IPS-15b (cell line): ENCODE measurements at regions not wholly inside any gene's neighbourhood (a gene's known extent, or its start where the extent isn't known, plus 50 kb on each side); places are given as distances from the start of the nearest gene placed in this dataset.

Source experiments
- H3K27me3 ChIP-seq: one replicate; pipeline ENCODE4 v1.6.1; 2013; ENCODE audit warnings: low read length; ENCODE audit not compliant: control insufficient read depth, insufficient read depth
- H3K36me3 ChIP-seq: one replicate; pipeline ENCODE4 v1.6.1; 2013; ENCODE audit warnings: low read length; ENCODE audit not compliant: control insufficient read depth, insufficient read depth
- H3K4me1 ChIP-seq: one replicate; pipeline ENCODE4 v1.6.1; 2013; ENCODE audit warnings: mild to moderate bottlenecking, low read length; ENCODE audit not compliant: control insufficient read depth, insufficient read depth
- H3K4me3 ChIP-seq: one replicate; pipeline ENCODE4 v1.5.1; 2013; ENCODE audit warnings: low read depth, low read length
- H3K9ac ChIP-seq: one replicate; pipeline ENCODE4 v1.6.1; 2013; ENCODE audit warnings: low read depth, mild to moderate bottlenecking, low read length
- H3K9me3 ChIP-seq: one replicate; pipeline ENCODE4 v1.6.1; 2013; ENCODE audit warnings: mild to moderate bottlenecking, low read length; ENCODE audit not compliant: control insufficient read depth, insufficient read depth

DNA sequence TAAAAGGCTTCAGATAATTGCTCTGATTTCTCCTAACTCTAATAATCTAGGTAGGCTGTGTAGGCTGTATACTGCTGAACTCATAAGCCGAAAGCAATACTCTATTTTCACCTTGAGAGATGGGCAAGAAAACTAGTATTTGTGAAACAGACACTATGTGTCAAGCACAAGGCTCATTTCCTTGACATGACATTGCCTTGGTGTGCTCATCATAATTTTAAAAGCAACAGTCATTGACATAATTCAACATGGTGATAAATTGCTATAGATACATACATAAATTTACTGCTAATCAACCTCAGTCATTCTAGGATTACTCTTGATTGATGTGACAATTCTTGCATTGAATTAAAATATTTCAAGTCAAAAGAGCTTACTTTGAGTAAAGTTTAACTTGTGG is 304.7 kb downstream of the CNTN3 start:
- Histone ChIP-seq H3K36me3 (no peaks in the 10 kb centered on the region), H3K27me3 (no peaks in the 10 kb centered on the region), H3K4me1 (no peaks in the 10 kb centered on the region), H3K4me3 (no peak overlapping the region), H3K9ac (no peak overlapping the region), H3K9me3 (no peaks in the 10 kb centered on the region)

DNA sequence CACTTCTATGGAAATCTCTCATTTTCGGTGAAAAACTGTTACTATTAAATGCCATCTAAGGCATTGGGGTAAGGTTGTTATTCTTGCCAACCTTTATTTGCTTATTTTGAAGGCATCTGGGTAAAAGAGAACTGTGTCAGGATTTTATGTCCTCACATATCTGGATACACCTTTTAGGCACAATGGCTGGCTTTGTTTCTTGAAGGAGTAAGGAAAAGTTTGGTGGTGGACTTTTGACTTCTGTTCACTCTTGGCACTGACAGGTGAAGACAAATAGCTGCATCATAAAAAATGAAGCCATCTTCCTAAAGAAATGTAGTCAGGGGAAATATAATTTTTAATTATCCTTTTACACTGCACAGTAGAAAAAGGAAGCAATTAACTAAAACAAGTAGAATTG is 310.0 kb downstream of the CNTN3 start:
- no peaks in the 10 kb centered on the region for H3K4me1 ChIP-seq
- H3K27me3 ChIP-seq: no peaks in the 10 kb centered on the region
- H3K9me3 ChIP-seq: no peaks in the 10 kb centered on the region

DNA sequence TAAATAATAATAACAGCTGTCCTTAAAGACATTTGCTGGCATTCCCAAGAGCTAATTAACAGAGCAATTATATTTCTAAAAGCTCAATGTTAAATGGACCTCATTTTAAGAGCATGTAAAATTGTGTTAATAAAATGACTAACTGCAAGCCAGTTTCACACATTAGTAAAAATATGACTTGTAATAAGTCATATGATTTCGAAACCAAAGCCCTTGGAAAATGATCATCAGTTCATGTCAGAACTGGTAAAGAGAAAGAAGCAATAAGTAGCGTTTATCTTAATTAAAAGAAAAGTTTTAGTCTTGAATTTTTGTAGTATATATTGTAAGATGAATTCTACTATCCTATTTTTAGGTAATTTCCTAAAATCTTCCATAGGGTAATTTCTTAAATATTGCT is 310.7 kb downstream of the CNTN3 start:
- Histone ChIP-seq H3K4me3 (no peak overlapping the region), H3K9ac (no peak overlapping the region), H3K9me3 (no peaks in the 10 kb centered on the region), H3K27me3 (no peaks in the 10 kb centered on the region), H3K36me3 (no peaks in the 10 kb centered on the region), H3K4me1 (no peaks in the 10 kb centered on the region)

More for the DNA sequence above, 310.0 kb downstream of the CNTN3 start:
- Histone ChIP-seq H3K4me3 (no peak overlapping the region), H3K36me3 (no peaks in the 10 kb centered on the region), H3K9ac (no peak overlapping the region)

DNA sequence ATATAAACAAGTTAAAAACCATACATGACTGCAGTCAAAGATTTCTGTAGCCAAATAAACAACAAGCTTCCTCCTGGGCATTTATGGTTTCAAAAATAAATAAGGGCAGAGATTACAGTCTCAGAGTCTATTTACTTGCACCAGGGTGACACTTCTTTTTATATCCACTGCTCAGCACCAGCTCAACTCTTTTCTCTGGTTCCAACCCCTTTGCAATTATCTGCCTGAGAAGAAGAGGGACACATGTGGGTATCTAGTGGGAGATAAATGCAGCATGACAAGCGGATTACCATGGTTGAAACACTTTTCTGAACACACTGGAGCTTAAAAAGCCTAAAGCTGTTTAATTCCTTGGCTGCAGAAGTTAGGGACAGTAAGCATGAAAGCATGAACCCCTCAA is 311.5 kb downstream of the CNTN3 start:
- H3K4me1 ChIP-seq: no peaks in the 10 kb centered on the region
- no peaks in the 10 kb centered on the region for H3K9me3 ChIP-seq
- H3K4me3 ChIP-seq: no peak overlapping the region
- no peaks in the 10 kb centered on the region for H3K27me3 ChIP-seq
- no peaks in the 10 kb centered on the region for H3K36me3 ChIP-seq
- H3K9ac ChIP-seq: no peak overlapping the region

DNA sequence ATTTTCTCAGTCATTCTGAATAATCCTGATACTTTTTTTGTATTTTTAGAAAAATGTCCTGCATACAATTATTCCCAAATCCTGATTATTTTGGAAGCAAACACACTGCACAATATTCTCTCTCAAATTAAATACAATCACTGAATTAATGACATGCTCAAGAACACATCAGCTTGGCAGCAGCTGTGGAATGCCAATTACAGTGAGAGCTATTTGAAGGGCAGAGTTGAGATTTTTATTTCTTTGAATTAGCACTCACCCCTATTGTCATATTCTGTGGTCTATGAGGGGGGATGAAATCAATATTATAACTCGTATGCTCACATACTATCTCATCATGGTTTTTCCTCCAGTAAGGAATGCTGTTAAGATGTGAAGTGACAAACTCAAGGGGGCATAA is 312.2 kb downstream of the CNTN3 start:
- Histone ChIP-seq H3K36me3 (no peaks in the 10 kb centered on the region), H3K9ac (no peak overlapping the region), H3K4me3 (no peak overlapping the region), H3K4me1 (no peaks in the 10 kb centered on the region), H3K27me3 (no peaks in the 10 kb centered on the region), H3K9me3 (no peaks in the 10 kb centered on the region)

DNA sequence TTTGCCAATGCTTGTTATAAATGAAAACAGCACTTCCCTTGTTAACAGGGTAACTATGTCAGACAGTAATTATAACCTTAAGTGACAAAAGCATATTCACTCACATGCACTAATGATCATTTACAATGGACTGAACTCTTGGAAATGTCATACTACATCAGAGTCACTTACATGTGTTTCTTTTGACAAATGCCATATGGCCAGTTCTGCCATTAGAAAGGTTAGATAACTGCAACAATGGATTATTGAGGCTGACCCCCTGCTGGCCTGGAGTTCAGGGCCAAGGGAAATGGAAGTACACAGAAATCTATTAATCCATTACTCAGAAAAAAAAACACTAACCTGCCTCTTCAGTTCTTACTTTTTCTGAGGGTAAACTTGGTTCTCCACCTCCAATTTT is 313.4 kb downstream of the CNTN3 start:
- Histone ChIP-seq H3K9me3 (no peaks in the 10 kb centered on the region), H3K4me1 (no peaks in the 10 kb centered on the region), H3K4me3 (no peak overlapping the region), H3K36me3 (no peaks in the 10 kb centered on the region), H3K27me3 (no peaks in the 10 kb centered on the region), H3K9ac (no peak overlapping the region)

- Histone ChIP-seq H3K4me1 (no peaks in the 10 kb centered on the region), H3K36me3 (no peaks in the 10 kb centered on the region), H3K9ac (no peak overlapping the region), H3K27me3 (no peaks in the 10 kb centered on the region), H3K9me3 (no peaks in the 10 kb centered on the region), H3K4me3 (no peak overlapping the region)
Observed at GRCh38 chr3:74295479-74295878, 319.0 kb downstream of the CNTN3 start.

GRCh38 chr3:74288761-74289160 is 325.7 kb downstream of the CNTN3 start:
- Histone ChIP-seq H3K9me3 (no peaks in the 10 kb centered on the region), H3K27me3 (no peaks in the 10 kb centered on the region), H3K4me1 (no peaks in the 10 kb centered on the region), H3K4me3 (no peak overlapping the region), H3K36me3 (no peaks in the 10 kb centered on the region), H3K9ac (no peak overlapping the region)

- H3K9me3 ChIP-seq: no peaks in the 10 kb centered on the region
- no peak overlapping the region for H3K9ac ChIP-seq
- no peaks in the 10 kb centered on the region for H3K27me3 ChIP-seq
- no peak overlapping the region for H3K4me3 ChIP-seq
- H3K4me1 ChIP-seq: no peaks in the 10 kb centered on the region
- H3K36me3 ChIP-seq: no peaks in the 10 kb centered on the region
Observed at GRCh38 chr3:74287557-74287956, 326.9 kb downstream of the CNTN3 start.

- H3K4me3 ChIP-seq: no peak overlapping the region
- no peaks in the 10 kb centered on the region for H3K4me1 ChIP-seq
- no peaks in the 10 kb centered on the region for H3K27me3 ChIP-seq
- no peaks in the 10 kb centered on the region for H3K36me3 ChIP-seq
- H3K9me3 ChIP-seq: no peaks in the 10 kb centered on the region
- no peak overlapping the region for H3K9ac ChIP-seq
Observed at GRCh38 chr3:74282202-74282601, 332.3 kb downstream of the CNTN3 start.

DNA sequence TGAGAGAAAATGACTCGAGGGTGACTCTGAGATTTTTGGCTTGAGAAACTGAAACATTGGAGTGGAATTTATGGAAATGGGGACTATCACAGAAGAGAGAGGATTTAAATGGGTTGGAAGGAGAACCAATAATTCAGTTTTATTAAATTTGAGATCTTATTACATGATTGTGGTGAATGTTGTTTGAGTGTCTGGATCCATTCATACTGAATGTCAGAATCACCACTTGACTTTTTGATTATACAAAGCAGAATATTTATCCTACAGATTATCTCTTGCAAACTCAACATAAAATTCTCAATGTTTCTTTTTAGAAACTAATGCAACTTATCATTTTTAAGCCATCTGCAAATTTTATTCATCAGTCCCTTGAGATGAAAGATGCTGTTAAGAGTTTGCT is 332.8 kb downstream of the CNTN3 start:
- Histone ChIP-seq H3K9ac (no peak overlapping the region), H3K9me3 (no peaks in the 10 kb centered on the region), H3K36me3 (no peaks in the 10 kb centered on the region), H3K4me3 (no peak overlapping the region), H3K4me1 (no peaks in the 10 kb centered on the region), H3K27me3 (no peaks in the 10 kb centered on the region)

DNA sequence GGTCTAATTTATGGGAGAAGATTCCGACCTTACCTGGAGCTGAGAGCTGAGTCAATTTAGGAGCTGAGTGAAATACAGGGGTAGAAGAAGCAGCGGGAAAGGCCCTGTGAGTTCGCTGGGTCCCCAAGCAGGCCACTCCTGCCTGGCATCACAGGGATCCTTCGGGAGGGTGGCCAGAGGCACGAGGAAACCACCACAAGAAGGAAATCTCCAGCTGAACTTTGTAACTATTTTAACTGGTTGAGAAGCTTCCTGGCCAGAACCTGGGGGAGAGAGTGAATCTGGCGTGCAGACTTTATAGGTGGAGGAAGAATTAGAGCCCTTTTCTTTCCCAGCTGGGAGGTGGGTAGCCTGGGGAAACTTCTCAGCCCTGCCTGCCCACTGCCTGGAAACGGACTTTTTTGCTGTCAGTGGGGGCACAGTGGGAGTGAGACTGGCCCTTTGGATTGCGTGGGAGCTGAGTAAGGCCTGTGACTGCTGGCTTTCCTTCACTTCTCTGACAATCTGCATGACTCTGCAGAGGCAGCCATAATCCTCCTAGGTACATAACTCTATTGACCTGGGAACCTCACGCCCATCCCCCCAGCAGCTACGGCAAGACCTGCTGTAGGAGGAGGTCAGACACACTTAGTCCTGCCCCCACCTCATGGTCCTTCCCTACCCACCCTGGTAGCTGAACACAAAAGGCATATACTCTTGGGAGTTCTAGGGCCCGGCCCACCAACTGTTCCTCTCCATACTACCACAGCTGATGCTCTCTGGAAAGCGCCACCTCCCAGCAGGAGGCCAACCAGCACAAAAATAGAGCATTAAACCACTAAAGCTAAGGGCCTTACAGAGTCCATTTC is 340.7 kb downstream of the CNTN3 start:
- no peaks in the 10 kb centered on the region for H3K9me3 ChIP-seq
- no peaks in the 10 kb centered on the region for H3K36me3 ChIP-seq
- no peaks in the 10 kb centered on the region for H3K4me1 ChIP-seq
- no peaks in the 10 kb centered on the region for H3K27me3 ChIP-seq
- no peak overlapping the region for H3K9ac ChIP-seq
- no peak overlapping the region for H3K4me3 ChIP-seq
